Brain microvascular endothelial cell (primary cell): ENCODE measurements at regions not wholly inside any gene's neighbourhood (a gene's known extent, or its start where the extent isn't known, plus 50 kb on each side); places are given as distances from the start of the nearest gene placed in this dataset.
"Not testable (repeated sequence)": the region's sequence is repeated elsewhere in the genome, so short reads cannot be mapped to it uniquely, and the experiment has no call there.

Experiments
- DNase-seq: peaks from one replicate; pipeline ENCODE4 v3.0.0-alpha.2; 2020
- H3K27ac ChIP-seq: fragments of 250-450 bp; sonication (Bioruptor Pico); 2 replicates; pipeline ENCODE4 v1.5.1; 2020; ENCODE audit warnings: mild to moderate bottlenecking, moderate library complexity
- H3K27me3 ChIP-seq: fragments of 250-450 bp; sonication (Bioruptor Pico); replicated peaks from 2 replicates; pipeline ENCODE4 v1.5.1; 2020; ENCODE audit warnings: mild to moderate bottlenecking
- H3K36me3 ChIP-seq: fragments of 250-450 bp; sonication (Bioruptor Pico); replicated peaks from 2 replicates; pipeline ENCODE4 v1.5.1; 2020; ENCODE audit warnings: mild to moderate bottlenecking
- H3K4me3 ChIP-seq: 2 replicates; pipeline ENCODE4 v1.5.1; 2011; ENCODE audit warnings: low read depth, mild to moderate bottlenecking, control low read depth, low read length, moderate library complexity
- CTCF ChIP-seq: IDR thresholded peaks from 2 replicates; pipeline ENCODE4 v1.5.1; 2011; ENCODE audit warnings: low read depth, mild to moderate bottlenecking, moderate library complexity, low read length, control low read depth, inconsistent platforms; ENCODE audit errors: missing control alignments
- in situ Hi-C: cut with HindIII; loops from 2 replicates; pipeline ENCODE4 v1.10.0; 2017; ENCODE audit warnings: low sequenced_read_pairs, low pct_ligation_motif_present

DNA sequence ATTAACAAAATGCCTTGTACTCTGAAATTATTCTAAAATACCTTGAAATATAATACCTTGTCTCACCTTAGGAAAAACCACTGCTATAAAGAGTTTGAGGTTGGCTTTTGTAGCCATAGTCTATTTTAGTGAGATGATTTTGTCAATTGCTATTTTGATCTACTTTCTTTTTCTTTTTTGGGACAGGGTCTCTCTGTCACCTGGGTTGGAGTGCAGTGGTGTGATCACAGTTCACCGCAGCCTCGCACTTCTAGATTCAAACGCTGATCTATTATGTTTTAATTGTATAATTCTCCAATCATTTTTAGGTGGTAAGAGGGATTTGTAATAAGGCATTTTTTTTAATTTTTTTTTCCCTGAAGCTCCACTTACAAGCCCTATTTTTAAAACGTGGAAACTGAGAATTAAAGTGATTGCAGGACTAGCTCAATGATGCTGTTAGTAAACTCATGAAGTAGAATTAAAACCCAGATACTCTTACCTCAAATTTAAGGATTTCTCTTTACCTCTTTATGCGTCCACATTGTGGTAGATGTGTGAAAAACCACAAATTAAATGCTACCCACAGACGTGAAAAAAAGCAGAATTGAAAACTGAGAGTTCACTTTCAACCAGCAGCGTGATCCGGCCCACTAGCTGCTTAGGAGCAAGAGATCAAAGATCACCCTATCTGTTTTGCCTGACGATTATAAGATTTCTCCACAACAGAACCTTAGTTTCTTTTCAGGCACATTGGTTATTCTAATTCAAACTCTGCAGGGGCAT lies 384.2 kb downstream of the CGGBP1 start:
- no peaks in the 10 kb centered on the region for H3K36me3 ChIP-seq
- no peak overlapping the region for H3K27ac ChIP-seq
- no peaks in the 10 kb centered on the region for H3K27me3 ChIP-seq
- no peak for DNase-seq
- H3K4me3 ChIP-seq = no peak overlapping the region
- no peak for TF ChIP-seq CTCF
- in situ Hi-C loops = no loop called here

- DNase-seq = no peak
- no peak for TF ChIP-seq CTCF
- in situ Hi-C loops = no loop called here
- Histone ChIP-seq H3K36me3 (no peaks in the 10 kb centered on the region), H3K27me3 (no peaks in the 10 kb centered on the region), H3K27ac (no peak overlapping the region), H3K4me3 (no peak overlapping the region)
Observed at GRCh38 chr3:87673132-87673531, 385.7 kb downstream of the CGGBP1 start.

- TF ChIP-seq CTCF = no peak
- no peaks in the 10 kb centered on the region for H3K27me3 ChIP-seq
- H3K4me3 ChIP-seq = no peak overlapping the region
- H3K27ac ChIP-seq = no peak overlapping the region
- H3K36me3 ChIP-seq = no peaks in the 10 kb centered on the region
- in situ Hi-C loops = no loop called here
- DNase-seq = no peak
Observed at GRCh38 chr3:87654184-87654583, 377.8 kb upstream of the POU1F1 start.

- H3K4me3 ChIP-seq, H3K36me3 ChIP-seq, DNase-seq, in situ Hi-C loops, H3K27me3 ChIP-seq, H3K27ac ChIP-seq: not testable (repeated sequence)
Observed at GRCh38 chr3:87653138-87653537, 376.8 kb upstream of the POU1F1 start.

DNA sequence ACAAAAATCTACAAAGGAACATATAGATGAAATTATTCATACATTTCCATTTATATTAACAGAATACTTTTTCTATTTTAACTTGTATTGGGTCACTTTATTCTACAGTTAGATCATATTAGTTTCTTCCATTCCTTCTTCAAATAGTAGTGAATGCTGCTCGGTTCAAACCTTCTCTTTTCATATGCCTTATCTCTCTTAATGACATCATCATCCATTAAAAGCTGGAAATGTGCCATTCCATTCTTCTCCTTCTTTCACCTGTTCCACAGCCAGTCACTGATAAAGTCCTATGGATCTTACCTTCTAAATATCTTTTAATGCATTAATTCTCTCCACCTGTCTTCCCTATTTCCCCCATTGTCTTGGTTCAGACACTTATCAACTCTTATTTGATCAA lies 358.0 kb upstream of the POU1F1 start:
- no peak for TF ChIP-seq CTCF
- in situ Hi-C loops = no loop called here
- Histone ChIP-seq H3K27me3 (no peaks in the 10 kb centered on the region), H3K27ac (no peak overlapping the region), H3K4me3 (no peak overlapping the region), H3K36me3 (no peaks in the 10 kb centered on the region)
- DNase-seq = no peak

GRCh38 chr3:87627316-87627715 lies 350.9 kb upstream of the POU1F1 start:
- Histone ChIP-seq H3K27me3 (no peaks in the 10 kb centered on the region), H3K4me3 (no peak overlapping the region), H3K27ac (no peak overlapping the region), H3K36me3 (no peaks in the 10 kb centered on the region)
- no peak for DNase-seq
- TF ChIP-seq CTCF = no peak
- in situ Hi-C loops = no loop called here
